GM12878 (cell line): ENCODE measurements at regions not wholly inside any gene's neighbourhood (a gene's known extent, or its start where the extent isn't known, plus 50 kb on each side); places are given as distances from the start of the nearest gene placed in this dataset.

Experiments used
- ATAC-seq: fragments of 200-7000 bp; cut with Tn5 transposase; 3 replicates; pipeline ENCODE4 v1.9.1; 2020; ENCODE audit warnings: mild to moderate bottlenecking, moderate library complexity
- BruUV-seq: library from RNA; stranded (reverse); fragments of 400-500 nt; replicated peaks from 2 replicates; lab custom pipeline; 2021; lab: Mats Ljungman, UMichigan
- CTCF ChIA-PET: fragments of 300-600 bp; sonication (Branson Sonifier 250); formaldehyde crosslinking; extraction: SDS; loops from one replicate; lab custom pipeline; 2021; ENCODE audit warnings: inconsistent platforms; lab: Yijun Ruan, JAX
- POLR2A ChIA-PET: fragments of 350-600 bp; formaldehyde crosslinking; extraction: SDS; loops from one replicate; lab custom pipeline; 2021; ENCODE audit warnings: inconsistent platforms; lab: Charles Lee
- RAD21 ChIA-PET: fragments of 300-600 bp; sonication (Branson Sonifier 250); formaldehyde crosslinking; loops from one replicate; lab custom pipeline; 2023; ENCODE audit warnings: antibody characterized with exemption; ENCODE audit not compliant: unreplicated experiment; lab: Charles Lee
- SMC1A ChIA-PET: fragments of 300-600 bp; sonication (Branson Sonifier 250); formaldehyde crosslinking; loops from one replicate; lab custom pipeline; 2023; ENCODE audit not compliant: unreplicated experiment, uncharacterized antibody; lab: Charles Lee
- DNase-seq: peaks from one replicate; pipeline ENCODE4 v3.0.0-alpha.2; 2011; ENCODE audit warnings: low read depth, low spot score
- FAIRE-seq: peaks from 3 replicates; lab custom pipeline; 2011; peaks lifted over from hg19 to GRCh38; lab: Jason Lieb, UNC
- H2AFZ ChIP-seq: 2 replicates; pipeline ENCODE4 v1.6.0; 2011; ENCODE audit warnings: low read depth, low read length, control low read depth; ENCODE audit not compliant: control insufficient read depth
- H3K27ac ChIP-seq: 2 replicates; pipeline ENCODE4 v1.5.1; 2011; ENCODE audit warnings: control low read depth; ENCODE audit not compliant: control insufficient read depth, insufficient read depth
- H3K27me3 ChIP-seq, 2 experiments: replicated peaks in 1 of 2; 2 replicates each; pipeline versions ENCODE4 v1.6.0 to v1.6.1; 2011; ENCODE audit warnings: low read length in 1 of 2; ENCODE audit not compliant: control insufficient read depth in 2 of 2, insufficient read depth in 2 of 2
- H3K36me3 ChIP-seq, 2 experiments: 2 replicates each; pipeline ENCODE4 v1.5.1; 2011; ENCODE audit warnings: low read length in 1 of 2; ENCODE audit not compliant: control insufficient read depth in 2 of 2, insufficient read depth in 2 of 2
- H3K4me1 ChIP-seq: 2 replicates; pipeline ENCODE4 v1.6.1; 2011; ENCODE audit warnings: mild to moderate bottlenecking, low read length, moderate library complexity, mixed read lengths; ENCODE audit not compliant: control insufficient read depth, insufficient read depth
- H3K4me2 ChIP-seq: 2 replicates; pipeline ENCODE4 v1.6.0; 2011; ENCODE audit warnings: control low read depth; ENCODE audit not compliant: control insufficient read depth, insufficient read depth
- H3K4me3 ChIP-seq: fragments of 200-600 bp; sonication (generic); 2 replicates; pipeline ENCODE4 v1.5.1; 2016
- H3K79me2 ChIP-seq: 2 replicates; pipeline ENCODE4 v1.6.0; 2011; ENCODE audit warnings: low read length; ENCODE audit not compliant: control insufficient read depth, insufficient read depth
- H3K9ac ChIP-seq: 2 replicates; pipeline ENCODE4 v1.8.0; 2011; ENCODE audit warnings: low read length, control low read depth, mixed read lengths; ENCODE audit not compliant: control insufficient read depth, insufficient read depth
- H3K9me3 ChIP-seq: replicated peaks from 3 replicates; pipeline ENCODE4 v1.5.1; 2011; ENCODE audit warnings: mild to moderate bottlenecking, low read length; ENCODE audit not compliant: control insufficient read depth, insufficient read depth
- H4K20me1 ChIP-seq: 2 replicates; pipeline ENCODE4 v1.6.0; 2011; ENCODE audit not compliant: control insufficient read depth, insufficient read depth
- CUX1 ChIP-seq: IDR thresholded peaks from 2 replicates; pipeline ENCODE4 v1.6.1; 2012; ENCODE audit warnings: improper control_type of control experiment, low read depth, low read length; ENCODE audit not compliant: insufficient replicate concordance
- FOXM1 ChIP-seq: IDR thresholded peaks from 2 replicates; pipeline ENCODE4 v1.6.1; 2012; ENCODE audit warnings: low read depth, mild to moderate bottlenecking, inconsistent platforms, low read length, moderate library complexity
- KLF5 ChIP-seq: fragments of 450-650 bp; IDR thresholded peaks from 2 replicates; pipeline ENCODE4 v1.6.1; 2014; ENCODE audit warnings: mild to moderate bottlenecking; ENCODE audit not compliant: partially characterized antibody
- NR2F1 ChIP-seq: fragments of 450-650 bp; conservative IDR thresholded peaks from 2 replicates; pipeline ENCODE4 v1.6.1; 2017; ENCODE audit warnings: mild to moderate bottlenecking
- RELB ChIP-seq: fragments of 450-650 bp; IDR thresholded peaks from 2 replicates; pipeline ENCODE4 v1.6.1; 2017; ENCODE audit warnings: low read depth, mild to moderate bottlenecking, moderate library complexity
- STAT3 ChIP-seq: IDR thresholded peaks from 2 replicates; pipeline ENCODE4 v1.6.1; 2011; ENCODE audit warnings: low read depth, low read length, improper control_type of control experiment
- in situ Hi-C: fragments of 300-500 bp; cut with MboI; formaldehyde crosslinking; loops from 9 replicates; pipeline ENCODE4 v1.14.3; 2018; ENCODE audit warnings: mixed read lengths
- intact Hi-C: fragments of 100-400 bp; cut with micrococcal nuclease; formaldehyde crosslinking; loops from one replicate; pipeline ENCODE4 v1.14.2; 2022; ENCODE audit not compliant: unreplicated experiment

- H3K9ac ChIP-seq: no peak overlapping the region
- no peak overlapping the region for H3K4me2 ChIP-seq
- H3K36me3 ChIP-seq: no peaks in the 10 kb centered on the region
- ChIA-PET CTCF (interaction anchor here (0.9 to 1.6 kb wide), 2 partner anchors 9 to 17 kb away, joined by 3 to 5 read pairs; no protein-coding TSS in a partner anchor), POLR2A (no interaction called here), SMC1A (interaction anchor here (1.7 kb wide), 1 partner anchor 10 kb away, joined by 6 read pairs; no protein-coding TSS in a partner anchor)
- H2AFZ ChIP-seq: no peak overlapping the region
- ATAC-seq (no peak), DNase-seq (no peak)
- H3K27me3 ChIP-seq: no peaks in the 10 kb centered on the region
- no peaks in the 10 kb centered on the region for H4K20me1 ChIP-seq
- H3K4me1 ChIP-seq: no peaks in the 10 kb centered on the region
- no peak overlapping the region for H3K4me3 ChIP-seq
- H3K9me3 ChIP-seq: no peaks in the 10 kb centered on the region
- in situ Hi-C loops: no loop called here
- TF ChIP-seq STAT3 (no peak), KLF5 (no peak), NR2F1 (no peak), RELB (no peak), FOXM1 (no peak), CUX1 (no peak)
- TF ChIP-seq, all 136 proteins: peak for 0
- FAIRE-seq: no peak
- no peaks in the 10 kb centered on the region for H3K79me2 ChIP-seq
- H3K27ac ChIP-seq: no peak overlapping the region
- RAD21 ChIA-PET: no interaction called here
- no TSS peak for BruUV-seq
- intact Hi-C loops: no loop called here
These were observed 438.4 kb upstream of the THBS1 start for GRCh38 chr15:39142500-39142899.
